K562 (cell line): ENCODE measurements at regions not wholly inside any gene's neighbourhood (a gene's known extent, or its start where the extent isn't known, plus 50 kb on each side); places are given as distances from the start of the nearest gene placed in this dataset.

ENCODE experiments used
- ATAC-seq: fragments of 200-7000 bp; cut with Tn5 transposase; 3 replicates; pipeline ENCODE4 v1.9.1; 2020; ENCODE audit warnings: moderate library complexity
- BruUV-seq: library from RNA; stranded (reverse); fragments of 400-500 nt; replicated peaks from 2 replicates; lab custom pipeline; 2021; lab: Mats Ljungman, UMichigan
- CTCF ChIA-PET: fragments of 300-600 bp; formaldehyde crosslinking; extraction: SDS; loops from one replicate; lab custom pipeline; 2021; ENCODE audit warnings: low intra/inter-chr PET ratio; lab: Yijun Ruan, JAX
- POLR2A ChIA-PET: fragments of 300-600, 350-650 bp; sonication (Branson Sonifier 250); formaldehyde crosslinking; extraction: SDS; loops from one replicate; lab custom pipeline; 2021; ENCODE audit warnings: antibody characterized with exemption, inconsistent platforms; lab: Yijun Ruan, JAX
- DNase-seq, 4 experiments: peaks; one replicate each; pipeline versions ENCODE4 v3.0.0 to v3.0.0-alpha.2; 2011 to 2018; ENCODE audit warnings: low spot score in 3 of 4, mixed read lengths in 3 of 4; ENCODE audit errors: extremely low read depth in 1 of 4
- FAIRE-seq: peaks from 2 replicates; lab custom pipeline; 2011; peaks lifted over from hg19 to GRCh38; lab: Jason Lieb, UNC
- H2AFZ ChIP-seq: 2 replicates; pipeline ENCODE4 v1.6.0; 2011; ENCODE audit warnings: low read depth, low read length, control low read depth, inconsistent platforms
- H3K27ac ChIP-seq: fragments of 200-600 bp; 3 replicates; pipeline ENCODE4 v1.8.0; 2011; ENCODE audit warnings: low read depth, mild to moderate bottlenecking, control low read depth, inconsistent platforms, low read length, moderate library complexity, mixed read lengths; ENCODE audit errors: extremely low read depth
- H3K27me3 ChIP-seq, 2 experiments: fragments of 300-600 bp in 1 of 2; 2 replicates in 1 of 2; 3 replicates in 1 of 2; pipeline versions ENCODE4 v1.6.0 to v1.8.0; 2011; ENCODE audit warnings: inconsistent platforms in 2 of 2, low read length in 2 of 2, mild to moderate bottlenecking in 1 of 2, mixed read lengths in 1 of 2, moderate library complexity in 1 of 2; ENCODE audit not compliant: control insufficient read depth in 2 of 2, insufficient read depth in 2 of 2
- H3K36me3 ChIP-seq: fragments of 300-600 bp; 3 replicates; pipeline ENCODE4 v1.8.0; 2011; ENCODE audit warnings: mild to moderate bottlenecking, low read length, inconsistent platforms; ENCODE audit not compliant: control insufficient read depth, insufficient read depth
- H3K4me1 ChIP-seq, 2 experiments: fragments of 200-600 bp in 1 of 2; replicated peaks in 1 of 2; 2 replicates in 1 of 2; 3 replicates in 1 of 2; pipeline versions ENCODE4 v1.5.1 to v1.8.0; 2011; ENCODE audit warnings: inconsistent platforms in 2 of 2, low read length in 2 of 2, mild to moderate bottlenecking in 1 of 2, mixed read lengths in 1 of 2, moderate library complexity in 1 of 2; ENCODE audit not compliant: control insufficient read depth in 2 of 2, insufficient read depth in 2 of 2
- H3K4me2 ChIP-seq: 2 replicates; pipeline ENCODE4 v1.6.1; 2011; ENCODE audit warnings: low read length, control low read depth, inconsistent platforms, mixed read lengths; ENCODE audit not compliant: insufficient read depth
- H3K4me3 ChIP-seq: fragments of 200-600 bp; sonication (generic), shearing (Covaris generic); 2 replicates; pipeline ENCODE4 v1.5.1; 2016; ENCODE audit warnings: control low read depth, inconsistent platforms
- H3K79me2 ChIP-seq: fragments of 200-600 bp; 3 replicates; pipeline ENCODE4 v1.8.0; 2011; ENCODE audit warnings: low read length, inconsistent platforms; ENCODE audit not compliant: control insufficient read depth, insufficient read depth
- H3K9ac ChIP-seq, 2 experiments: 2 replicates each; pipeline versions ENCODE4 v1.6.0 to v1.6.1; 2011; ENCODE audit warnings: low read depth in 2 of 2, low read length in 2 of 2, control low read depth in 1 of 2, inconsistent platforms in 1 of 2, mild to moderate bottlenecking in 1 of 2, mixed read lengths in 1 of 2; ENCODE audit not compliant: insufficient read depth in 1 of 2
- H3K9me1 ChIP-seq: one replicate; pipeline ENCODE4 v1.6.0; 2011; ENCODE audit warnings: inconsistent platforms, mild to moderate bottlenecking, low read length, moderate library complexity; ENCODE audit not compliant: control insufficient read depth, insufficient read depth
- H3K9me3 ChIP-seq: replicated peaks from 2 replicates; pipeline ENCODE4 v1.5.1; 2011; ENCODE audit warnings: low read depth, low read length, inconsistent platforms; ENCODE audit not compliant: control insufficient read depth, insufficient read depth
- H4K20me1 ChIP-seq: replicated peaks from 2 replicates; pipeline ENCODE4 v1.6.1; 2011; ENCODE audit warnings: low read length, inconsistent platforms, mixed read lengths; ENCODE audit not compliant: control insufficient read depth, insufficient read depth
- BHLHE40 ChIP-seq: IDR thresholded peaks from 2 replicates; pipeline ENCODE4 v1.6.1; 2011; ENCODE audit warnings: low read length, improper control_type of control experiment
- EHMT2 ChIP-seq: fragments of 450-650 bp; IDR thresholded peaks from 2 replicates; pipeline ENCODE4 v1.6.1; 2018; ENCODE audit warnings: antibody characterized with exemption
- GATAD2A ChIP-seq: fragments of 450-650 bp; IDR thresholded peaks from 2 replicates; pipeline ENCODE4 v1.6.1; 2017
- HES1 ChIP-seq: fragments of 450-650 bp; IDR thresholded peaks from 2 replicates; pipeline ENCODE4 v1.6.1; 2016; ENCODE audit warnings: low read depth, mild to moderate bottlenecking, moderate library complexity
- HMGN3 ChIP-seq: IDR thresholded peaks from 2 replicates; pipeline ENCODE4 v1.6.1; 2011; ENCODE audit warnings: borderline replicate concordance, low read depth, mild to moderate bottlenecking, mixed read lengths, low read length; ENCODE audit not compliant: insufficient read length; ENCODE audit errors: extremely low read depth
- PHF8 ChIP-seq: fragments of 200-600 bp; sonication (generic); IDR thresholded peaks from 2 replicates; pipeline ENCODE4 v1.6.1; 2012; ENCODE audit warnings: mixed run types, mild to moderate bottlenecking, inconsistent platforms, low read length, moderate library complexity, borderline replicate concordance
- POU5F1 ChIP-seq: fragments of 150-350 bp; IDR thresholded peaks from 2 replicates; pipeline ENCODE4 v1.6.1; 2014; ENCODE audit warnings: borderline replicate concordance, low read length, low read depth, mild to moderate bottlenecking; ENCODE audit not compliant: partially characterized antibody
- ZNF3 ChIP-seq: fragments of 250-450 bp; sonication (Bioruptor Pico); IDR thresholded peaks from 2 replicates; pipeline ENCODE4 v1.5.0; 2021; ENCODE audit warnings: mild to moderate bottlenecking, moderate library complexity
- in situ Hi-C: fragments of 300-500 bp; cut with MboI; formaldehyde crosslinking; loops from 4 replicates; pipeline ENCODE4 v1.15.0; 2018; ENCODE audit warnings: inconsistent platforms, mixed read lengths
- intact Hi-C: fragments of 100-400 bp; cut with micrococcal nuclease; formaldehyde crosslinking; loops from 2 replicates; pipeline ENCODE4 v1.14.2; 2022

- intact Hi-C loops (no loop called here), in situ Hi-C loops (no loop called here)
- no peak overlapping the region for H3K27ac ChIP-seq
- no peaks in the 10 kb centered on the region for H3K9me1 ChIP-seq
- no peaks in the 10 kb centered on the region for H4K20me1 ChIP-seq
- H3K9ac ChIP-seq, result no peak overlapping the region
- no peak for FAIRE-seq
- no peak overlapping the region for H3K4me2 ChIP-seq
- ChIA-PET CTCF (no interaction called here), POLR2A (no interaction called here)
- H3K36me3 ChIP-seq, result no peaks in the 10 kb centered on the region
- H3K4me1 ChIP-seq, result no peaks in the 10 kb centered on the region
- H3K27me3 ChIP-seq, result no peaks in the 10 kb centered on the region
- ATAC-seq, result no peak
- no peak for TF ChIP-seq PHF8
- TF ChIP-seq HMGN3, result no peak
- no peak for TF ChIP-seq POU5F1
- no peak for TF ChIP-seq HES1
- no peak for TF ChIP-seq GATAD2A
- no peak for TF ChIP-seq BHLHE40
- TF ChIP-seq ZNF3 (CRISPR knock-in tag), result no peak
- no peak for TF ChIP-seq EHMT2
- no peak overlapping the region for H2AFZ ChIP-seq
- no peak overlapping the region for H3K4me3 ChIP-seq
- H3K9me3 ChIP-seq, result no peaks in the 10 kb centered on the region; the same call in 1 of the 2 replicates
- no peaks in the 10 kb centered on the region for H3K79me2 ChIP-seq
- no TSS peak for BruUV-seq
- DNase-seq, result no peak
Measured at GRCh38 chr12:128012110-128012509, 254.9 kb upstream of the TMEM132C start.
